ENCODE measurements at regions not wholly inside any gene's neighbourhood (a gene's known extent, or its start where the extent isn't known, plus 50 kb on each side); places are given as distances from the start of the nearest gene placed in this dataset.

GRCh38 chr11:80855426-80855825 lies 1414.6 kb upstream of the TENM4 start:
- ChIA-PET POLR2A (interaction anchor here (0.7 kb wide), 1 partner anchor 19 kb away, joined by 5 read pairs; no protein-coding TSS in a partner anchor), CTCF (no interaction called here)
- H3K4me3 ChIP-seq (replicated peaks in 1 of 3; ENCODE audit: insufficient read depth in 1 of 3, low read depth in 1 of 3, low read length in 3 of 3): no peak overlapping the region
- FAIRE-seq (no peak), DNase-seq (ENCODE audit: low read depth, low spot score) (no peak)
- H3K79me2 ChIP-seq (ENCODE audit: control insufficient read depth, insufficient read depth, low read length): no peaks in the 10 kb centered on the region
- H3K4me1 ChIP-seq (ENCODE audit: control insufficient read depth, extremely low read depth, insufficient read depth, low read length): peaks cover 20% of the 10 kb centered on the region
- H4K20me1 ChIP-seq (replicated peaks; ENCODE audit: control insufficient read depth, extremely low read depth, insufficient read depth, low read length): no peaks in the 10 kb centered on the region
- no peaks in the 10 kb centered on the region for H3K9me3 ChIP-seq (replicated peaks; ENCODE audit: control insufficient read depth, insufficient read depth, low read length)
- no peak for TF ChIP-seq JUN (IDR thresholded peaks at IDR 0.05; ENCODE audit: borderline replicate concordance, insufficient read depth, insufficient read length, low read depth)
- no peak for TF ChIP-seq CTCF (IDR thresholded peaks at IDR 0.05; ENCODE audit: extremely low read depth in 1 of 2, insufficient read depth in 1 of 2, low read depth in 1 of 2, low read length in 2 of 2)
- TF ChIP-seq POLR2AphosphoS5 (IDR thresholded peaks at IDR 0.05; ENCODE audit: insufficient read depth, low read depth, low read length): no peak
- TF ChIP-seq EZH2 (IDR thresholded peaks at IDR 0.05; ENCODE audit: borderline replicate concordance, low read depth, low read length, severe bottlenecking): no peak
- TF ChIP-seq MYC (IDR thresholded peaks at IDR 0.05; ENCODE audit: low read depth, low read length): no peak
- TF ChIP-seq GATA2 (IDR thresholded peaks at IDR 0.05; ENCODE audit: insufficient read depth, insufficient read length, low read depth, low read length): no peak
- no peak for TF ChIP-seq POLR2A (IDR thresholded peaks at IDR 0.05; ENCODE audit: low read depth, low read length)
- no peak for TF ChIP-seq FOS (IDR thresholded peaks at IDR 0.05; ENCODE audit: borderline replicate concordance, insufficient read depth, low read length)
- TF ChIP-seq MAX (IDR thresholded peaks at IDR 0.05; ENCODE audit: insufficient read depth, insufficient read length): no peak
- no peak overlapping the region for H2AFZ ChIP-seq (ENCODE audit: low read depth, low read length)
- no peaks in the 10 kb centered on the region for H3K36me3 ChIP-seq (ENCODE audit: control insufficient read depth in 2 of 2, extremely low read depth in 1 of 2, insufficient read depth in 2 of 2, low read length in 2 of 2)
- no peak overlapping the region for H3K27ac ChIP-seq (ENCODE audit: insufficient read depth, low read depth, low read length)
- no peak overlapping the region for H3K4me2 ChIP-seq (ENCODE audit: insufficient read depth, low read length)
- intact Hi-C loops (cut with micrococcal nuclease) (loop anchor here (5.0 kb wide), 1 partner anchor 263 kb away; no protein-coding TSS in a partner anchor), dilution Hi-C loops (cut with MboI; ENCODE audit: extremely low pct_ligation_motif_present, low sequenced_read_pairs) (no loop called here)
- H3K27me3 ChIP-seq (ENCODE audit: control insufficient read depth in 2 of 2, insufficient read depth in 2 of 2, low read length in 2 of 2): no peaks in the 10 kb centered on the region
- H3K9me1 ChIP-seq (replicated peaks; ENCODE audit: control insufficient read depth, extremely low read depth, insufficient read depth, low read length): no peaks in the 10 kb centered on the region
- H3K9ac ChIP-seq (replicated peaks; ENCODE audit: extremely low read depth, insufficient read depth, low read length): no peak overlapping the region
- BruUV-seq (replicated peaks): no TSS peak
